ENCODE measurements at regions not wholly inside any gene's neighbourhood (a gene's known extent, or its start where the extent isn't known, plus 50 kb on each side); places are given as distances from the start of the nearest gene placed in this dataset.

DNA sequence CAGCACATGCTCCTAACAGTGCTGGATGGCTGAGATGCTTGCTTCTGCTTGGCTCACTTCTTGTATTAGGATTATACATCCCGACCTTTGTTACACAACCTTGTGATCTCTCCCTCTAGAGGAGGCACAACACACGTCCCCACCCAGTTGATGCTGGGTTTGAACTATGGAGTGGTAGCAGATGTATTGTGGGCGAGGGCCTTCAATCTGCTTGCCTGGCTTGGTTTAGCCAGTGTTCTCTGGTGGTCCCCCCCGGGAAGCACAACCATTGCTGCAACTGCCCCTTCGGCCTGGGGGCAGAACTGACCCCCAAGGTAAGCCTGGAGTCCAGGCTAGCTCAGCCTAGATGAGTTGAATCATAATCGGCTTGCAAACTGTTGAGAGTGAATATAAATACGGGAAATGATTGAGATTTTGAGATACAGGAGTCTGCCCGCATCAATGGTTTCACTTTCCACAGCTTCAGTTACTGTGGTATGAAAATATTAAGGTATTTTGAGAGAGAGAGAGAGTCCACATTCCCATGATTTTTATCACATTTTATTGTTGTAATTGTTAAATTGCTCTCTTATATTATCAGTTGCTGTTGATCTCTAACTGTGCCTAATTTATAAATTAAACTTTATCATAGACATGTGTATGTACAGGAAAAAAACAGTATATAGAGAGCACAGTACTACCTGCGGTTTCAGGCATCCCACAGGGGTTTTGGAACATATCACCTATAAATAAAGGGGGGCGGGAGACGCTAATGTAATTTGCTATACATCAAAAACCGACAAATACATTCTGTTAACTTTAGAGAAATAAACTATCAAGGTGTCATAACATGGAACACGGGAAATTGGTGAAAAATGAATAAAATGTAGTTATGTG lies 482.0 kb upstream of the B3GAT1 start:
- TF ChIP-seq, protein P1, sequence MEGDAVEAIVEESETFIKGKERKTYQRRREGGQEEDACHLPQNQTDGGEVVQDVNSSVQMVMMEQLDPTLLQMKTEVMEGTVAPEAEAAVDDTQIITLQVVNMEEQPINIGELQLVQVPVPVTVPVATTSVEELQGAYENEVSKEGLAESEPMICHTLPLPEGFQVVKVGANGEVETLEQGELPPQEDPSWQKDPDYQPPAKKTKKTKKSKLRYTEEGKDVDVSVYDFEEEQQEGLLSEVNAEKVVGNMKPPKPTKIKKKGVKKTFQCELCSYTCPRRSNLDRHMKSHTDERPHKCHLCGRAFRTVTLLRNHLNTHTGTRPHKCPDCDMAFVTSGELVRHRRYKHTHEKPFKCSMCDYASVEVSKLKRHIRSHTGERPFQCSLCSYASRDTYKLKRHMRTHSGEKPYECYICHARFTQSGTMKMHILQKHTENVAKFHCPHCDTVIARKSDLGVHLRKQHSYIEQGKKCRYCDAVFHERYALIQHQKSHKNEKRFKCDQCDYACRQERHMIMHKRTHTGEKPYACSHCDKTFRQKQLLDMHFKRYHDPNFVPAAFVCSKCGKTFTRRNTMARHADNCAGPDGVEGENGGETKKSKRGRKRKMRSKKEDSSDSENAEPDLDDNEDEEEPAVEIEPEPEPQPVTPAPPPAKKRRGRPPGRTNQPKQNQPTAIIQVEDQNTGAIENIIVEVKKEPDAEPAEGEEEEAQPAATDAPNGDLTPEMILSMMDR (IDR thresholded peaks at IDR 0.05; ENCODE audit: low read depth, low read length), result no peak
- TF ChIP-seq EZH2phosphoT487 (IDR thresholded peaks at IDR 0.05; ENCODE audit: low read depth), result no peak
